ENCODE measurements at regions not wholly inside any gene's neighbourhood (a gene's known extent, or its start where the extent isn't known, plus 50 kb on each side); places are given as distances from the start of the nearest gene placed in this dataset.

GRCh38 chr6:4421837-4422236 lies 286.5 kb upstream of the ECI2 start:
- TF ChIP-seq POLR2AphosphoS5 (IDR thresholded peaks at IDR 0.05; ENCODE audit: borderline replicate concordance, low read depth, low read length) = no peak
- no peak for TF ChIP-seq EZH2 (IDR thresholded peaks at IDR 0.05)

Data from SK-N-MC (cell line).